ENCODE measurements at regions not wholly inside any gene's neighbourhood (a gene's known extent, or its start where the extent isn't known, plus 50 kb on each side); places are given as distances from the start of the nearest gene placed in this dataset.
"Not testable (repeated sequence)": the region's sequence is repeated elsewhere in the genome, so short reads cannot be mapped to it uniquely, and the experiment has no call there.

DNA sequence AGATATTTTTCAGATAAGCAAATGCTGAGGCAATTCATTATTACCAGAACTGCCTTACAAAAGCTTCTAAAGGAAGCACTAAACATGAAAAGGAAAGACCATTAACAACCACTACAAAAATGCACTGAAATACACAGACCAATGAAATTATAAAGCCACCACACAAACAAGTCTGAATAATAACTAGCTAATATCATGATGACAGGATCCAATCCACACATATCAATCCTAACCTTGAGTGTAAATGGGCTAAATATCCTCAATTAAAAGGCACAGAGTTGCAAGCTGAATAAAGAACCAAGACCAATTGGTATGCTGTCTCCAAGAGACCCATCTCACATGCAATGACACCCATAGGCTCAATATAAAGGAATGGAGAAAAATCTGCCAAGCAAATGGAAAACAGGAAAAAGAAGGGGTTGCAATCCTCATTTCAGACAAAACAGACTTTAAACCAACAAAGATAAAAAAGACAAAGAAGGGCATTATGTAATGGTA is 58.0 kb upstream of the PHIP start:
- no peak for TF ChIP-seq CTCF (IDR thresholded peaks at IDR 0.05; ENCODE audit: insufficient read depth, low read depth, low read length, missing control alignments)
- H3K4me3 ChIP-seq (ENCODE audit: low read depth, low read length), result no peak overlapping the region

GRCh38 chr6:79134699-79135474 is 56.8 kb upstream of the PHIP start:
- TF ChIP-seq CTCF (IDR thresholded peaks at IDR 0.05; ENCODE audit: insufficient read depth, low read depth, low read length, missing control alignments), result no peak
- DNase-seq (ENCODE audit: low read depth), result no peak
- H3K4me3 ChIP-seq (ENCODE audit: low read depth, low read length), result no peak overlapping the region

More for the DNA sequence above, 58.0 kb upstream of the PHIP start:
- DNase-seq (ENCODE audit: low read depth), result no peak

DNA sequence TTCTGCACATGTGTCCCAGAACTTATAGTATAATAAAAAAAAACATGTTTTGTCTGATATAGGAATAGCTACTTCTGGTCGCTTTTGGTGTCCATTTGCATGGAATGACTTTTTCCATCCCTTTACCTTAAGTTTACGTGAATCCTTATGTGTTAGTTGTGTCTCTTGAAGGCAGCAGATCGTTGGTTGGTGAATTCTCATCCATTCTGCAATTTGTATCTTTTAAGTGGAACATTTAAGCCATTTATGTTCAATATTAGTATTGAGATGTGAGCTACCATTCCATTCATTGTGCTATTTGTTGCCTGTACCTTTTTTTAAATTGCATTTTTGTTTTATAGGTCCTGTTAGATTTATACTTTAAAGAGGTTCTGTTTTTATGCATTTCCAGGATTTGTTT is 55.1 kb upstream of the PHIP start:
- no peak for TF ChIP-seq CTCF (IDR thresholded peaks at IDR 0.05; ENCODE audit: insufficient read depth, low read depth, low read length, missing control alignments)
- no peak overlapping the region for H3K4me3 ChIP-seq (ENCODE audit: low read depth, low read length)
- no peak for DNase-seq (ENCODE audit: low read depth)

- H3K4me3 ChIP-seq (ENCODE audit: low read depth, low read length); DNase-seq (ENCODE audit: low read depth): not testable (repeated sequence)
Observed at GRCh38 chr6:79131220-79131619, 53.2 kb upstream of the PHIP start.
